ENCODE measurements at regions not wholly inside any gene's neighbourhood (a gene's known extent, or its start where the extent isn't known, plus 50 kb on each side); places are given as distances from the start of the nearest gene placed in this dataset.

GRCh38 chr5:67488885-67489284 is 292.3 kb upstream of the CD180 start:
- TF ChIP-seq POLR2AphosphoS5 (IDR thresholded peaks at IDR 0.05; ENCODE audit: low read depth, low read length): no peak
- TF ChIP-seq CTCF (IDR thresholded peaks at IDR 0.05 in 2 of 3, conservative IDR thresholded peaks at IDR 0.05 in 1 of 3; ENCODE audit: borderline replicate concordance in 1 of 3, insufficient read depth in 1 of 3, low read depth in 2 of 3, low read length in 2 of 3): no peak
- no peak for TF ChIP-seq RAD21 (IDR thresholded peaks at IDR 0.05; ENCODE audit: low read depth)
